DOHH2 (cell line): ENCODE measurements at regions not wholly inside any gene's neighbourhood (a gene's known extent, or its start where the extent isn't known, plus 50 kb on each side); places are given as distances from the start of the nearest gene placed in this dataset.
"Not testable (repeated sequence)": the region's sequence is repeated elsewhere in the genome, so short reads cannot be mapped to it uniquely, and the experiment has no call there.

ENCODE experiments used
- H3F3A ChIP-seq: fragments of 200-600 bp; sonication (generic), shearing (Covaris generic); 2 replicates; pipeline ENCODE4 v1.6.0; 2016; ENCODE audit warnings: antibody characterized with exemption, mild to moderate bottlenecking; ENCODE audit not compliant: control insufficient read depth, insufficient read depth
- H3K27ac ChIP-seq: fragments of 200-600 bp; sonication (generic); 2 replicates; pipeline ENCODE4 v1.5.1; 2014; ENCODE audit warnings: low read depth, mild to moderate bottlenecking, low read length, moderate library complexity
- H3K27me3 ChIP-seq: fragments of 200-600 bp; sonication (generic); 2 replicates; pipeline ENCODE4 v1.6.1; 2014; ENCODE audit warnings: mild to moderate bottlenecking, low read length, mixed read lengths; ENCODE audit not compliant: control insufficient read depth
- H3K36me3 ChIP-seq: fragments of 200-600 bp; sonication (generic); 2 replicates; pipeline ENCODE4 v1.6.1; 2014; ENCODE audit warnings: mild to moderate bottlenecking, low read length, moderate library complexity, mixed read lengths; ENCODE audit not compliant: control insufficient read depth
- H3K4me1 ChIP-seq: fragments of 200-600 bp; sonication (generic); 2 replicates; pipeline ENCODE4 v1.6.1; 2014; ENCODE audit warnings: mild to moderate bottlenecking, low read length, mixed read lengths; ENCODE audit not compliant: control insufficient read depth
- H3K4me2 ChIP-seq: fragments of 200-600 bp; sonication (generic); 2 replicates; pipeline ENCODE4 v1.6.0; 2014; ENCODE audit warnings: mild to moderate bottlenecking, low read length, moderate library complexity
- H3K4me3 ChIP-seq: fragments of 200-600 bp; sonication (generic); 2 replicates; pipeline ENCODE4 v1.5.1; 2014; ENCODE audit warnings: mild to moderate bottlenecking, low read length, mixed read lengths
- H3K79me2 ChIP-seq: fragments of 200-600 bp; sonication (generic); 2 replicates; pipeline ENCODE4 v1.6.1; 2014; ENCODE audit warnings: mild to moderate bottlenecking, low read length, mixed read lengths; ENCODE audit not compliant: control insufficient read depth
- H3K9me2 ChIP-seq: fragments of 200-600 bp; sonication (generic); replicated peaks from 2 replicates; pipeline ENCODE4 v1.6.1; 2014; ENCODE audit warnings: mild to moderate bottlenecking, low read length, mixed read lengths; ENCODE audit not compliant: control insufficient read depth
- H3K9me3 ChIP-seq: fragments of 200-600 bp; sonication (generic); 2 replicates; pipeline ENCODE4 v1.6.1; 2014; ENCODE audit warnings: antibody characterized with exemption, low read length, mixed read lengths; ENCODE audit not compliant: control insufficient read depth, insufficient read depth
- H4K20me1 ChIP-seq: fragments of 200-600 bp; sonication (generic); 2 replicates; pipeline ENCODE4 v1.6.0; 2014; ENCODE audit warnings: low read depth, mild to moderate bottlenecking, antibody characterized with exemption, low read length, moderate library complexity; ENCODE audit not compliant: control insufficient read depth, insufficient read depth
- EZH2phosphoT487 ChIP-seq: fragments of 200-600 bp; sonication (generic); IDR thresholded peaks from 2 replicates; pipeline ENCODE4 v1.6.1; 2017; ENCODE audit warnings: borderline replicate concordance, mild to moderate bottlenecking, antibody characterized with exemption, low read length, moderate library complexity, mixed read lengths
- TF ChIP-seq, protein P1 (sequence below): fragments of 200-600 bp; sonication (generic); IDR thresholded peaks from one replicate; pipeline ENCODE4 v1.5.1; 2014; ENCODE audit warnings: antibody characterized with exemption, mild to moderate bottlenecking, low read depth, low read length; ENCODE audit not compliant: poor library complexity, severe bottlenecking

DNA sequence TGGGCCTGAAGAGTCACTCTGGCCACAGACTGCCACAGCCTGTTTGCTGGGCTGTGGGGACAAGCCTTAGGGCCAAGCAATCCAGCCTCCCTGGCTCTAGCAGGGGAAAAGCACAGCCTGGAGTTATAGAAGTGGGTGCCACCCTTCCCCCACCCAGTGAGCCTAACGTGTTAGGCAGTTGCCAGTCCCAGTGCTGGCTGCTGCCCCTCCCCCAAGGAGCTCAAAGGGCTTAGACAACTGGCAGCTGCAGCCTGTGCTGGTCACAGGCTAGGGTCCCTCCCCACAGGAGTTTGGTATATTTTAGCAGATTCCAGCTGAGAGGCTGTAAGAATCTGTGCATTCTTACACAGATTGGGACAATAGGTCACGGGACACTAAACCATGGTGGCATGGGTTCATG lies 370.3 kb upstream of the FGF16 start:
- H3K79me2 ChIP-seq: no peaks in the 10 kb centered on the region
- no peak overlapping the region for H3K4me2 ChIP-seq
- no peaks in the 10 kb centered on the region for H3K9me2 ChIP-seq
- H3K27me3 ChIP-seq: no peaks in the 10 kb centered on the region
- no peaks in the 10 kb centered on the region for H3K36me3 ChIP-seq
- TF ChIP-seq EZH2phosphoT487: no peak
- TF ChIP-seq, protein P1, sequence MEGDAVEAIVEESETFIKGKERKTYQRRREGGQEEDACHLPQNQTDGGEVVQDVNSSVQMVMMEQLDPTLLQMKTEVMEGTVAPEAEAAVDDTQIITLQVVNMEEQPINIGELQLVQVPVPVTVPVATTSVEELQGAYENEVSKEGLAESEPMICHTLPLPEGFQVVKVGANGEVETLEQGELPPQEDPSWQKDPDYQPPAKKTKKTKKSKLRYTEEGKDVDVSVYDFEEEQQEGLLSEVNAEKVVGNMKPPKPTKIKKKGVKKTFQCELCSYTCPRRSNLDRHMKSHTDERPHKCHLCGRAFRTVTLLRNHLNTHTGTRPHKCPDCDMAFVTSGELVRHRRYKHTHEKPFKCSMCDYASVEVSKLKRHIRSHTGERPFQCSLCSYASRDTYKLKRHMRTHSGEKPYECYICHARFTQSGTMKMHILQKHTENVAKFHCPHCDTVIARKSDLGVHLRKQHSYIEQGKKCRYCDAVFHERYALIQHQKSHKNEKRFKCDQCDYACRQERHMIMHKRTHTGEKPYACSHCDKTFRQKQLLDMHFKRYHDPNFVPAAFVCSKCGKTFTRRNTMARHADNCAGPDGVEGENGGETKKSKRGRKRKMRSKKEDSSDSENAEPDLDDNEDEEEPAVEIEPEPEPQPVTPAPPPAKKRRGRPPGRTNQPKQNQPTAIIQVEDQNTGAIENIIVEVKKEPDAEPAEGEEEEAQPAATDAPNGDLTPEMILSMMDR: no peak
- no peak overlapping the region for H3K4me3 ChIP-seq
- H3F3A ChIP-seq: no peaks in the 10 kb centered on the region
- H4K20me1 ChIP-seq: no peaks in the 10 kb centered on the region
- H3K27ac ChIP-seq: no peak overlapping the region
- H3K4me1 ChIP-seq: no peaks in the 10 kb centered on the region
- no peaks in the 10 kb centered on the region for H3K9me3 ChIP-seq

DNA sequence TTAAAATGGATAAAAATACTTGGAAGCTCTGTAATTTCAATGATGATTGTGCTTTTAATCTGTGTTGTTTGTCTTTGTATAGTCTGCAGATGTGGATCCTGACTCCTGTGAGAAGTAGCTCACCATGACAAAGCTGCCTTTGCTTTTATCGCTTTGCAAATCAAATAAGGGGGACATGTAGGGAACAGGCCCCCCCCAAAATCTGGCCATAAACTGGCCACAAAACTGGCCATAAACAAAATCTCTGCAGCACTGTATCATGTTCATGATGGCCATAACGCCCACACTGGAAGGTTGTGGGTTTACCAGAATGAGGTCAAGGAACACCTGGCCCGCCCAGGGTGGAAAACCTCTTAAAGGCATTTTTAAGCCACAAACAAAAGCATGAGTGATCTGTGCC lies 366.0 kb upstream of the FGF16 start:
- not testable (repeated sequence) for H3K4me2 ChIP-seq, H3K79me2 ChIP-seq, H3K4me1 ChIP-seq, H3K27ac ChIP-seq, H3K9me3 ChIP-seq, H3F3A ChIP-seq, H3K36me3 ChIP-seq, H4K20me1 ChIP-seq, H3K27me3 ChIP-seq, H3K9me2 ChIP-seq, H3K4me3 ChIP-seq

- Histone ChIP-seq H3K79me2 (no peaks in the 10 kb centered on the region), H3K4me1 (no peaks in the 10 kb centered on the region), H3K27me3 (no peaks in the 10 kb centered on the region), H3K4me3 (no peak overlapping the region), H3K9me2 (no peaks in the 10 kb centered on the region), H3K36me3 (no peaks in the 10 kb centered on the region), H3K27ac (no peak overlapping the region), H4K20me1 (no peaks in the 10 kb centered on the region), H3K9me3 (no peaks in the 10 kb centered on the region), H3F3A (no peaks in the 10 kb centered on the region), H3K4me2 (no peak overlapping the region)
- TF ChIP-seq, protein P1: no peak
- no peak for TF ChIP-seq EZH2phosphoT487
Measured at GRCh38 chrX:77085372-77085771, 361.8 kb upstream of the FGF16 start.

- H3K79me2 ChIP-seq: no peaks in the 10 kb centered on the region
- no peaks in the 10 kb centered on the region for H3K4me1 ChIP-seq
- H3K36me3 ChIP-seq: no peaks in the 10 kb centered on the region
- H3K9me3 ChIP-seq: no peaks in the 10 kb centered on the region
- H3K27ac ChIP-seq: no peak overlapping the region
- no peaks in the 10 kb centered on the region for H3F3A ChIP-seq
- no peaks in the 10 kb centered on the region for H4K20me1 ChIP-seq
- no peaks in the 10 kb centered on the region for H3K27me3 ChIP-seq
- no peaks in the 10 kb centered on the region for H3K9me2 ChIP-seq
- no peak overlapping the region for H3K4me2 ChIP-seq
- TF ChIP-seq, protein P1: no peak
- TF ChIP-seq EZH2phosphoT487: no peak
- H3K4me3 ChIP-seq: no peak overlapping the region
Measured at GRCh38 chrX:77087529-77088169, 359.5 kb upstream of the FGF16 start.
